Activated naive CD8-positive, alpha-beta T cell treated with anti-CD3 and anti-CD28 coated beads, Interleukin-2, amount 50 U/mL, for 24 hours (primary cell): ENCODE measurements at regions not wholly inside any gene's neighbourhood (a gene's known extent, or its start where the extent isn't known, plus 50 kb on each side); places are given as distances from the start of the nearest gene placed in this dataset.

Experiments used
- ATAC-seq: fragments of 150-1000 bp; cut with Tn5 transposase; one replicate; pipeline ENCODE4 v1.10.0; 2021
- DNase-seq: peaks from one replicate; pipeline ENCODE4 v3.0.0; 2021
- H3K27ac Mint-ChIP-seq: one replicate; pipeline ENCODE4 v1.8.0; 2021; ENCODE audit warnings: mild to moderate bottlenecking, mixed read lengths
- H3K27me3 Mint-ChIP-seq: one replicate; pipeline ENCODE4 v1.8.0; 2021; ENCODE audit warnings: mixed read lengths
- H3K36me3 Mint-ChIP-seq: one replicate; pipeline ENCODE4 v1.8.0; 2021; ENCODE audit warnings: low read depth, mixed read lengths
- H3K4me1 Mint-ChIP-seq: one replicate; pipeline ENCODE4 v1.8.0; 2021; ENCODE audit warnings: mixed read lengths
- H3K4me3 Mint-ChIP-seq: one replicate; pipeline ENCODE4 v1.8.0; 2021; ENCODE audit warnings: mild to moderate bottlenecking, moderate library complexity, mixed read lengths
- H3K9me3 Mint-ChIP-seq: one replicate; pipeline ENCODE4 v1.8.0; 2021; ENCODE audit warnings: mixed read lengths

DNA sequence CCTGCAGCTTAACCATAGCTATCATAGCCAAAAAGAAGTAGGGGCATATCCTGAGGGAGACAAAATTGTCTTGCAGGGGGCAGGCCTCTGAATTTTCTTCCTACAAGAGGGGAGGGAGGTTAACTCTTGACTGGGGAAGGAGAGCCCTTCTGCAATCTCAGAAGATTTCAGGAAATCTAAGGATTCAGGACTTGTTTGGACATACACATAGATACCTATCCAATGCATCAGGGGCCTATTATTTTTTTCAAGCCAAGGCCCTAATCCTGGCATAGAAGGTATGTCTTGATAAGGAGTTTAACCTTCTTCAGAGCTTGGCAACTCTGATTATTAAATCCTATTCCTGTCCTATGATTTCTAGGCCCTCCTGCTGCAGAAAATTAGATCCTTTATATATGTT, 375.1 kb upstream of the ACTBL2 start:
- H3K4me3 Mint-ChIP-seq = no peak overlapping the region
- no peaks in the 10 kb centered on the region for H3K36me3 Mint-ChIP-seq
- H3K4me1 Mint-ChIP-seq = no peaks in the 10 kb centered on the region
- H3K9me3 Mint-ChIP-seq = peaks cover 11% of the 10 kb centered on the region
- ATAC-seq = no peak
- H3K27me3 Mint-ChIP-seq = no peaks in the 10 kb centered on the region
- H3K27ac Mint-ChIP-seq = no peak overlapping the region
- DNase-seq = no peak

DNA sequence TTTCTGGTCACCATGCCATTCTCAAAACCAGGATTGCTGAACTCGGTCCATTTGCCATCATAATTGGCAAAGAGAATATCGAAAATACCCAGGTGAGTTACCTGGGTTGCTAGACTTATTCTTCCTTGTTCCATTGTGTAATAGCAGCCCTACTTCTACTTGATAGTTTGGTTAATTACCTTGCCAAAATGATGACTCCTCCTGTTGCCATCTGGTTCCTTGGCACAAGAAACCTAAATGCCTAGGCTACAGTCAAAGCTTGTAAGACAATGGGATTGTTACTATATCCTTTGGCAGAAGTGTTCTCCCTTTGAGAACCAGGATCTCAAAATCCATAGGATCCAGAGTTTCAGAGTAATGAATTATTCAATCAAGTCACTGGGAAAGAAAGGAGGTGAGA, 373.2 kb upstream of the ACTBL2 start:
- no peak overlapping the region for H3K27ac Mint-ChIP-seq

DNA sequence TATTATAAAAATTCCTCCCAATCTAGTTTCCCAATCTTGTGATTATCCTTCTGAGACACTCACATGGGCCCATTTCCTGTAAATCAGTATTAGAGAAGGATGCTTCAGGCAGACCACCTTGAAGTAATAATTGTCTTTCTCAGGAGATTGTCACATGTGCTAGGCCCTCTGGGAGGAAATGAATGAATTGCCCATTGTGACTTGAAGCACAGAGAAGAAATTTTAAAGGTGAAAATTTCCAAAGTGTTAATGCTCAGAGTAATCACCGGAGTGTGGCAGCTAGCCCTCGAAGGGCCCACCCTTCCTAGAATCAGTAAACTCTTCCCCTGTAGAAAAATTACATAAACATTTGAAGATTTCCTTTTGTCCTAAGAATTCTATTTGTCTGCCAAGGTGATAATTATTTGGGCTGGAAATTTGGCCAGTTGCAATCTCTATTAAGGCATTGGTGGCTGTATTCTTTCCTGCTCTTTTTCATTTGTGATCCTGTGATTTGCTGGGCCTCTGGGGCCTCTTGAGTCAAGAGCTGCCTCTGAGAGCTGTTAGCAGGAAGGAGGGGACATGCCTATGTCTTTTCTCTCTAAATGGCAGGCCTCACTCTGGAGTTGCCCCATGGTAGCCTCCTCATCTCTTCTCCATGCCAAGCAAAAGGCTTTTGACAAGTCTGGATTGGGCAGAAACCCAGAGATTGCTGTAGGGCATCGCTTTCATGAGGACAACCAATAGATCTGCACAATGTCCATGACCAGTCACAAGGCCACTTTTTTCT, 371.5 kb upstream of the ACTBL2 start:
- Mint-ChIP-seq H3K27ac (no peak overlapping the region), H3K9me3 (no peaks in the 10 kb centered on the region), H3K4me1 (no peaks in the 10 kb centered on the region), H3K4me3 (no peak overlapping the region), H3K36me3 (no peaks in the 10 kb centered on the region), H3K27me3 (no peaks in the 10 kb centered on the region)
- ATAC-seq (no peak), DNase-seq (no peak)

More for the DNA sequence above, 373.2 kb upstream of the ACTBL2 start:
- H3K27me3 Mint-ChIP-seq = no peaks in the 10 kb centered on the region
- H3K9me3 Mint-ChIP-seq = no peaks in the 10 kb centered on the region
- no peak overlapping the region for H3K4me3 Mint-ChIP-seq
- DNase-seq (no peak), ATAC-seq (no peak)
- no peaks in the 10 kb centered on the region for H3K4me1 Mint-ChIP-seq
- no peaks in the 10 kb centered on the region for H3K36me3 Mint-ChIP-seq

DNA sequence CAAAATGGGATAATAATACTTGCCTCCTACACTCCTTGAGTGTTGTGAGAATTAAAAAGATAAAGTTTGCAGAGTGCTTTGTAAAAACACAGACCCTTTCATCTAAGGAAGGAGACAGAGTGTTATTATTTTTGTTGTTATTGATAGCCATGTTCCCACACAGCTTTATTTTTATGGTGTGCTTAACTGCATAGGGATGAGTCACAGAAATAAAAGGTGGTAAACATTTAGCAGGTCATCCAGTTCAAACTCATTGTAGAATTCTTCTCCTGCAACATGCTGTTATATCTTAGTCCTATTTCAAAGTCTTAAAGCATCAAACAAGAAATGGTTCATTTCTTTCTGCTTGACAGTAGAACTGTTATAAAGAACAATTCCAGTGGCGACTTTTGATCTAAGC, 367.5 kb upstream of the ACTBL2 start:
- ATAC-seq (no peak), DNase-seq (no peak)
- Mint-ChIP-seq H3K27me3 (no peaks in the 10 kb centered on the region), H3K36me3 (no peaks in the 10 kb centered on the region), H3K9me3 (no peaks in the 10 kb centered on the region), H3K4me1 (no peaks in the 10 kb centered on the region), H3K27ac (no peak overlapping the region), H3K4me3 (no peak overlapping the region)

DNA sequence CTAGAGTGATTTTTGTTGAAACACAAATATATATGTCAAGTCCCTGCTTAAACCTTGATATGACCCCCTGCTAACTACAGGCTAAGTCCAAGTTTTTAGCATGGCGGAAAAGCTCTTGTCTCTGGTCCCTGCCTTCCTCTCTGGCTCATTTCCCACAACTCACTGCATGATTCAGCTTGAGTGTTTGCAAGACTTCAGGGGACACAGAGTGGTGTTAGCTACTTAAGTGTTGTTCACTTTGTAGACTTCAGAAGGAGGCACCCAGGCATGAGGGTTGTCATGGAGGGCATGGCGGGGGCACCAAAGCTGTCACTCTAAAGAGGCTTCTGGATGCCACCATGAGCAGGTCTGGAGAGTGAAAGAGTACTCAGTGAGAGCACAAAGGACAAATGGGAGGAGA, 362.4 kb upstream of the ACTBL2 start:
- Mint-ChIP-seq H3K4me3 (no peak overlapping the region), H3K27ac (no peak overlapping the region), H3K36me3 (no peaks in the 10 kb centered on the region), H3K9me3 (no peaks in the 10 kb centered on the region), H3K4me1 (no peaks in the 10 kb centered on the region), H3K27me3 (peaks cover 7% of the 10 kb centered on the region)
- DNase-seq (no peak), ATAC-seq (no peak)

DNA sequence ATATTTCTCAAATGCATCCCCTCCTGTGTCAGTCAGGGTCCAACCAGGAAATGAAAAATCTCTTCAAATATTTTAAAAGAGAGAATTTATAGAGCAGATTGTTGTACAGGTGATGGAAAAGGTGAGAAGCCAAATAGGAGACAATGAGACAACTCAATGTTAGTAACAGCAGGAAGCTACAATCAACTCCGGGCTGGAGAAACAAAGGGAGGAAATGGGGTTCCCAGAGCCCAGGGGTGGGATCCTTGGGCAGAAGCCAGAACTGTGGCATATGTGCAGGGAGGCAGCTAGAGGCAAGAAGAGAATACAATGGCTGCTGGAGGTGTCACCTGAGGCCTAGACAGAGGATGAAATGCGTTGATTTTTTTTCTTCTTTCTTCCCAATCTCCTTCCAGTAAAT, 361.8 kb upstream of the ACTBL2 start:
- DNase-seq (no peak), ATAC-seq (no peak)
- Mint-ChIP-seq H3K9me3 (no peaks in the 10 kb centered on the region), H3K4me3 (no peak overlapping the region), H3K27ac (no peak overlapping the region), H3K4me1 (no peaks in the 10 kb centered on the region), H3K27me3 (peaks cover 7% of the 10 kb centered on the region), H3K36me3 (no peaks in the 10 kb centered on the region)

DNA sequence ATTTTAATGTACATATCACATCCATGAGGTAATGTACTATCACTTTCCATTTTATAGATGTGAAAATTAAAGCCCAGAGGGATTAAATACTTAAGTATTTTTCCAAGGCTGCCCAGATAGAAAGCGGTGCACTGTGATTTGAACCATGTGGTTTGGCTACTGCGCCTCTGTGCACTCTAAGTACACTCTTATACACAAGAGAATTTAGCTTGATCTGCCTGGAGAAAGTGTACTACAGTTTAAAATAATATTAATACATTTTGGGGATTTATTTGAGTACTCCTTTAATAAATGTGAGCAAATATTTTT, 360.4 kb upstream of the ACTBL2 start:
- Mint-ChIP-seq H3K9me3 (no peaks in the 10 kb centered on the region), H3K27ac (no peak overlapping the region), H3K36me3 (no peaks in the 10 kb centered on the region), H3K4me1 (no peaks in the 10 kb centered on the region), H3K27me3 (peaks cover 7% of the 10 kb centered on the region), H3K4me3 (no peak overlapping the region)
- no peak for ATAC-seq
- no peak for DNase-seq

DNA sequence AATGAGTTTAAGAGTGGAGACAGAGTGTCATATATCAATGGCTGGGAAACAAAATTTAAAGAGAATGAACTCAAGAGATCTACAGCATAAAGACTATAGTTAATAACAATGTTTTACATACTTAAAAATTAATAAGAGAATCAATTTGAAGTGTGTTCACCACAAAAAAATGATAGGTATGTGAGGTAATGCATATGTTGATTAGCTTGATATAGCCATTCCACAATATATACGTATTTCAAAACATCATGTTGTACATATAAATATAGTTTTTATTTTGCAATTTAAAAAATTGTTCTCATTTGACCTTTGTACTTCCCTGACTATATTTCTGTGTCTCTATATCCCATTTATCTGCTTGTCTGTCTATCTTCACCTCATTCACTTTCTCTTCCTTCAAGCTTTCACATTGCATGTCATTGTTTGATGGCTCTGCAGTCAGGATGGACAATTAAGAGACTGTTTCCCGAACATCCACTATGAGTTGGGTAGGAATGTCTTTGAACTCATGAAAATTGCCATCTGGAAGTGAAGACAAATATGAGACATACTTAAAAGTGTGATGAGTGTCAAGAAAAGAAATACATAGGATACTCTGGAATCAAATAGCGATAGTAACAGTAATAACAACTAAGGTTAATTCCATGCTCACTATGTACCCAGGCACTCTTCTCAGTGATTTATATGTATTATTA, 359.9 kb upstream of the ACTBL2 start:
- H3K4me3 Mint-ChIP-seq = no peak overlapping the region
- DNase-seq = no peak
- H3K27ac Mint-ChIP-seq = no peak overlapping the region
- H3K4me1 Mint-ChIP-seq = no peaks in the 10 kb centered on the region
- H3K36me3 Mint-ChIP-seq = no peaks in the 10 kb centered on the region
- no peaks in the 10 kb centered on the region for H3K9me3 Mint-ChIP-seq
- peaks cover 7% of the 10 kb centered on the region for H3K27me3 Mint-ChIP-seq
- ATAC-seq = no peak

DNA sequence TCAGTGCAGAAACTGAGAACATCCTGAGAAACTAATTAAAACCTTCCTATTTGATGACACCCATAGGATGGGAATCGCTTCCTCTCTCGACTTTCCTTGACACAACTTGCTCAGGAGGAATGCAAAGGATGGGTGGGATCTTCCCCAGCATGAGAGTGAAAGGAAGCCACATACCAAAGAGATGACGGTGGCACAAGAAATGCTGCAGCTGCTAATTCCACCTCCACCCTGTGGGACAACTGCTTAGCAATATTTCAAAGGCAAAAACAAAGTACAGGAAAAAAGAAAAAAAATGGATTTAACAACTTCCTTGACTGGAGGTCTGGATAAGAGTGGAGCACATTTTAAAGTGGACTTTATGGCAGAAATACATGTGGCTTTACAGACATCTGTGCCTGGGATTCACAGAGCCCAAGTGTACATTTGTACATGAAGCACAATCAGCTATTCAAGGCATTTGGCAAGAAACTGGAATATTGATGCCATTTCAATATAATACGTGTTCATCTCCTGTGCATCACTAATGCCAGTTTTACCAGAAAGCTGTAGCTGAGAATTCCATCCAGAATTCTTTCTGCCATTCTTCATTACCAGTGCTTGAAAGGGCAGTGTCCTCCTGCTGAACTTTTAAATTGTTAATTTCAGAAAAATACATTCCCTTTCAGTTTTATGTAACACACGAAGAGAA, 359.2 kb upstream of the ACTBL2 start:
- Mint-ChIP-seq H3K27ac (no peak overlapping the region), H3K4me1 (no peaks in the 10 kb centered on the region), H3K4me3 (no peak overlapping the region), H3K27me3 (peaks cover 7% of the 10 kb centered on the region), H3K9me3 (no peaks in the 10 kb centered on the region), H3K36me3 (no peaks in the 10 kb centered on the region)
- no peak for DNase-seq
- ATAC-seq = no peak

DNA sequence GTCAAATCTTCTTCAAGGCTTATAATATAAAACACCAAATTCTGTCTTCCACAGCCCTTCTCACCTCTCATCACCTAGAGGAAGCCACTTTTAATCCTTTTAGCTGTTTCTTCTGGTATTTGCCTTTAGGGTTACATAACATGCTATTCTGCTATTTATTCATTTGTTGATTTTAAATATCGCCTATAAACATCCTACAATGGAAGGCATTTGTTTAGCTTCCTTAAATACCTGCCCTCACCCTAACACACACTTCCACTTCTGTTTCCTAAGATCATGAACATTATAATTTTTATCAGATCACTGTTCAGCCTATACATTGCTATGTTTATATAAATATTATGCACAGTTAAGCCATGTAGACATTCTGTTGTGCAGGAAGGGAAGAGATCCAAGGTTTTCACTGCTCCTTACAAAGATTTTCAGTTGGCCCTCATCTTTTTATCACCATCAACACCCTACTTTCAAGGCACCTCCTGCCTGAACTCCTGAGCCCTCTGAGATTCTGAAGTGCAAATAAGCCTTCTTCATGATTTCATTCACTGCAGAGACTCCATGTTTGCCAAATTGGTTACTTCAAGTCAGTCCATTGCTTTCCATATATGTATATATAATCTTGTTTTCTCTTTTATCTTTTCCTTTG, 356.9 kb upstream of the ACTBL2 start:
- H3K36me3 Mint-ChIP-seq = no peaks in the 10 kb centered on the region
- ATAC-seq (no peak), DNase-seq (no peak)
- H3K27me3 Mint-ChIP-seq = peaks cover 7% of the 10 kb centered on the region
- H3K4me3 Mint-ChIP-seq = no peak overlapping the region
- H3K27ac Mint-ChIP-seq = no peak overlapping the region
- H3K9me3 Mint-ChIP-seq = no peaks in the 10 kb centered on the region
- no peaks in the 10 kb centered on the region for H3K4me1 Mint-ChIP-seq

DNA sequence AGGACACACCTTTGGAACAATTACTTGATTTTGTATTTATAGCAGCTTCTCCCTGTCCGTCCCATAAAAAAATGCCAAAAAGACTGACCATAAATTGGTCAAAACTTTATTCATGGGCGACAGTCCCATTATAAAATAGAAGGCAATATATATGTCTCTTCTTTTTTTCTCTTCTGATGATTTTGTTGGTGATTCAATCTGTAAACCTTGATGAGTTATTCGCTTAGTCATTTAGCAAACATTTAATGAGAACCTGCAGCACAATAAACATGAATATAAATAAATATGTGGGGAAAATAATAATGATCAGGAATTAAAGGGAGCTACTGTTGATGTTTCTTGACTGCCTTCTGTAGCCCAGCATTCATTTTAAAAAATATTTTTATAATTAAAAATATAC, 356.4 kb upstream of the ACTBL2 start:
- H3K36me3 Mint-ChIP-seq = no peaks in the 10 kb centered on the region
- H3K4me1 Mint-ChIP-seq = no peaks in the 10 kb centered on the region
- no peak for ATAC-seq
- no peak overlapping the region for H3K27ac Mint-ChIP-seq
- H3K9me3 Mint-ChIP-seq = no peaks in the 10 kb centered on the region
- H3K4me3 Mint-ChIP-seq = no peak overlapping the region
- no peak for DNase-seq
- H3K27me3 Mint-ChIP-seq = peaks cover 7% of the 10 kb centered on the region

DNA sequence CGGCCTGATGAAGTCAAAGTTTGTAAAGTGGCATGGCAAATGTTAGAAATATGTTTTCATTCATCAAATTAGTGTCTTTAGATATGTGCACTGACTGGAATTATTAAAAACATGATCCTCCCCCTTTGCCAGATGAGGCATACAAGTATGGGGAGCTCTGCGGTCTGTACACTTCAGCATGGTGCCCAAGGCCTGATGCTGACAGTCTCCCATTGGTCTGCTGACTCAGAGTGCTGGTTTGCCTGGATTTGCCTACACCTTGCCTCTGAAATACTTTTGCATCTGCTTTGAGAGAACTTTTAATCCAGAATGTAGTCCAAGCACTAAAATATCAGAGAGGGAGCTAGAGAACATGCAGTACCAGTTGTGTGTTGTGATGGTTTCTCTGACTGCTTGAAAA, 354.3 kb upstream of the ACTBL2 start:
- H3K27ac Mint-ChIP-seq = no peak overlapping the region
- no peak for ATAC-seq
- H3K36me3 Mint-ChIP-seq = no peaks in the 10 kb centered on the region
- H3K27me3 Mint-ChIP-seq = peaks cover 6% of the 10 kb centered on the region
- H3K9me3 Mint-ChIP-seq = no peaks in the 10 kb centered on the region
- no peak for DNase-seq
- no peak overlapping the region for H3K4me3 Mint-ChIP-seq
- no peaks in the 10 kb centered on the region for H3K4me1 Mint-ChIP-seq

DNA sequence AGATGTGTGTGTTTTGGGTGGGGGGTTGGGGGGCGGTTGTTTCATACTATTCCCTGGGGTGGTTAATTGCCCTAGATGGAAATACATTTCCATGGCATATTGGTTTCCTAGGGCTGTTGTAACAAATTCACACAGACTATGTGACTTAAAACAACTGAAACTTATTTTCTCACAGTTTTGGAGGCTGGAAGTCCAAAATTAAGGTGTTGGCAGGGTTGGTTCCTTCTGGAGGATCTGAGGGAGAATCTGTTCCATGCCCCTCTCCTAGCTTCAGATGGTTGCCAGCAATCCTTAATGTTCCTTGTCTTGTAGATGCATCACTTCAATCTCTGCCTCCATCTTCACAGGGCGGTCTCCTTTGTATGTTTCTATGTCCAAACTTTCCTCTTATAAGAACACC, 353.7 kb upstream of the ACTBL2 start:
- H3K4me3 Mint-ChIP-seq = no peak overlapping the region
- H3K27ac Mint-ChIP-seq = no peak overlapping the region
- H3K27me3 Mint-ChIP-seq = peaks cover 6% of the 10 kb centered on the region
- H3K36me3 Mint-ChIP-seq = no peaks in the 10 kb centered on the region
- H3K4me1 Mint-ChIP-seq = no peaks in the 10 kb centered on the region
- H3K9me3 Mint-ChIP-seq = no peaks in the 10 kb centered on the region
- no peak for ATAC-seq
- no peak for DNase-seq

DNA sequence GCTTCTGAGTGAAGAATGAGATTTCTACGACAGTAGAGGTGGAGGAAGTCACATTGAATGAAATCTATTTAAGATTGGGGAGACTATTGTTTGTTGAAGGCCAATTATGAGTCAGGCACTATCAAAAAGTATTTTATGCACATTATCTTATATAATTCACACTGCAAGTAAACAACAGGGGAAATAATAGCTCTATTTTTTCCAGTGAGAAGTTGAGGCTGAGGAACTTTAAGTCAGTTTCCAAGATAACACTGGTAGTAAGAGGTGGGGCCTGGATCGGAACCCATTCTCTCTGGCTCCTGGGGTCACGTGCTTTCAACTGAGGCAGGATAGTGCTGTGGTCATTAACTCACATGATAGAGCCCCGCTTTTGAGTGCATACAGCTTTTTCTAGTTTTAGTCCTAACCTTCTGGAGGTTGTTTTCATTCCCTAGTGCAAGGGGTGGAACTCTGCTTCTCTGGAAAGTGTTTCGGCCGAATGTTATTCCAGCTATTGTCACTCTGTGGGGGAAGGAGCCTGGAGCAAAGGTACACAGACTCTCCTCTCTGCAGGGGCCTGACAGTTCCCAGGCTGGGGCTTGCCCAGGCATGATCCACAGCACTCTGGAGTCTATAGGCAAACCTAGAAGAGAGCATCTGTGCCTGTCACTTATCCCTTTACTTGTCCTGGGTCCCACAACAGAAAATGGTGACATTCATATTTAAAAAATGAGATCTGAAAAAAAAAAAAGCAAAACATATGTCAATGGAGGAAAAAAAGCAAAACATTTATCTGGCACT, 352.4 kb upstream of the ACTBL2 start:
- ATAC-seq (no peak), DNase-seq (no peak)
- no peaks in the 10 kb centered on the region for H3K36me3 Mint-ChIP-seq
- H3K4me1 Mint-ChIP-seq = no peaks in the 10 kb centered on the region
- H3K27ac Mint-ChIP-seq = no peak overlapping the region
- no peaks in the 10 kb centered on the region for H3K9me3 Mint-ChIP-seq
- no peak overlapping the region for H3K4me3 Mint-ChIP-seq
- no peaks in the 10 kb centered on the region for H3K27me3 Mint-ChIP-seq
